ENCODE measurements at regions not wholly inside any gene's neighbourhood (a gene's known extent, or its start where the extent isn't known, plus 50 kb on each side); places are given as distances from the start of the nearest gene placed in this dataset.

GRCh38 chr13:111642156-111642767, 321.8 kb downstream of the TEX29 start:
- DNase-seq (ENCODE audit: low read depth in 3 of 3): no peak

- no peak for DNase-seq (ENCODE audit: low read depth in 3 of 3)
These were observed 324.3 kb downstream of the TEX29 start for GRCh38 chr13:111644750-111645149.

- no peak for DNase-seq (ENCODE audit: low read depth in 3 of 3)
These were observed 324.8 kb downstream of the TEX29 start for GRCh38 chr13:111645198-111645597.

GRCh38 chr13:111645598-111646455, 325.4 kb downstream of the TEX29 start:
- no peak for DNase-seq (ENCODE audit: low read depth in 3 of 3)

- DNase-seq (ENCODE audit: low read depth in 3 of 3): no peak
These were observed 326.0 kb downstream of the TEX29 start for GRCh38 chr13:111646456-111646855.

GRCh38 chr13:111648885-111649284, 328.4 kb downstream of the TEX29 start:
- DNase-seq (ENCODE audit: low read depth in 3 of 3): no peak

GRCh38 chr13:111650626-111651025, 330.2 kb downstream of the TEX29 start:
- no peak for DNase-seq (ENCODE audit: low read depth in 3 of 3)

- no peak for DNase-seq (ENCODE audit: low read depth in 3 of 3)
These were observed 332.2 kb downstream of the TEX29 start for GRCh38 chr13:111652676-111653075.

- DNase-seq (ENCODE audit: low read depth in 3 of 3): no peak
These were observed 334.1 kb downstream of the TEX29 start for GRCh38 chr13:111654531-111654930.

GRCh38 chr13:111656439-111656838, 336.0 kb downstream of the TEX29 start:
- no peak for DNase-seq (ENCODE audit: low read depth in 3 of 3)

- no peak for DNase-seq (ENCODE audit: low read depth in 3 of 3)
These were observed 336.6 kb downstream of the TEX29 start for GRCh38 chr13:111657013-111657412.

- DNase-seq (ENCODE audit: low read depth in 3 of 3): no peak
These were observed 338.0 kb downstream of the TEX29 start for GRCh38 chr13:111658145-111659100.

GRCh38 chr13:111659219-111659775, 338.9 kb downstream of the TEX29 start:
- no peak for DNase-seq (ENCODE audit: low read depth in 3 of 3)

- DNase-seq (ENCODE audit: low read depth in 3 of 3): no peak
These were observed 339.4 kb downstream of the TEX29 start for GRCh38 chr13:111659842-111660241.

GRCh38 chr13:111661052-111661451, 340.6 kb downstream of the TEX29 start:
- DNase-seq (ENCODE audit: low read depth in 3 of 3): no peak

GRCh38 chr13:111661776-111662175, 341.3 kb downstream of the TEX29 start:
- no peak for DNase-seq (ENCODE audit: low read depth in 3 of 3)

- DNase-seq (ENCODE audit: low read depth in 3 of 3): no peak
These were observed 342.0 kb downstream of the TEX29 start for GRCh38 chr13:111662451-111662850.

GRCh38 chr13:111662895-111663294, 342.5 kb downstream of the TEX29 start:
- no peak for DNase-seq (ENCODE audit: low read depth in 3 of 3)

- DNase-seq (ENCODE audit: low read depth in 3 of 3): no peak
These were observed 343.1 kb downstream of the TEX29 start for GRCh38 chr13:111663505-111663904.

- no peak for DNase-seq (ENCODE audit: low read depth in 3 of 3)
These were observed 343.5 kb downstream of the TEX29 start for GRCh38 chr13:111663953-111664421.

GRCh38 chr13:111664696-111665095, 344.3 kb downstream of the TEX29 start:
- no peak for DNase-seq (ENCODE audit: low read depth in 3 of 3)

- no peak for DNase-seq (ENCODE audit: low read depth in 3 of 3)
These were observed 345.3 kb downstream of the TEX29 start for GRCh38 chr13:111665691-111666095.
